WTC11 (cell line): ENCODE measurements at regions not wholly inside any gene's neighbourhood (a gene's known extent, or its start where the extent isn't known, plus 50 kb on each side); places are given as distances from the start of the nearest gene placed in this dataset.

Experiments
- ATAC-seq: fragments of 200-7000 bp; cut with Tn5 transposase; 2 replicates; pipeline ENCODE4 v1.10.0; 2021; ENCODE audit warnings: mild to moderate bottlenecking, moderate library complexity
- CTCF ChIA-PET: fragments of 300-600 bp; sonication (Branson Sonifier 250); formaldehyde crosslinking; loops from one replicate; lab custom pipeline; 2021; ENCODE audit warnings: antibody characterized with exemption; lab: Charles Lee
- POLR2A ChIA-PET: fragments of 350-600 bp; sonication (Branson Sonifier 250); formaldehyde crosslinking; loops from one replicate; lab custom pipeline; 2021; ENCODE audit warnings: antibody characterized with exemption; lab: Charles Lee
- DNase-seq: peaks from one replicate; pipeline ENCODE4 v3.0.0; 2021; ENCODE audit warnings: low spot score
- H3K27ac Mint-ChIP-seq: 2 replicates; pipeline ENCODE4 v1.8.0; 2021; ENCODE audit warnings: mixed read lengths
- H3K27me3 Mint-ChIP-seq: 2 replicates; pipeline ENCODE4 v1.8.0; 2021; ENCODE audit warnings: low read depth, mild to moderate bottlenecking, moderate library complexity, mixed read lengths
- H3K36me3 Mint-ChIP-seq: 2 replicates; pipeline ENCODE4 v1.8.0; 2021; ENCODE audit warnings: mixed read lengths
- H3K4me1 Mint-ChIP-seq: 2 replicates; pipeline ENCODE4 v1.8.0; 2022; ENCODE audit warnings: mixed read lengths
- H3K4me3 Mint-ChIP-seq: 2 replicates; pipeline ENCODE4 v1.8.0; 2021; ENCODE audit warnings: mild to moderate bottlenecking, moderate library complexity, mixed read lengths
- H3K9me3 Mint-ChIP-seq: 2 replicates; pipeline ENCODE4 v1.8.0; 2021; ENCODE audit warnings: mixed read lengths
- CDX4 ChIP-seq: fragments of 250-450 bp; sonication (Bioruptor Pico); IDR thresholded peaks from 2 replicates; pipeline ENCODE4 v1.9.0; 2021; ENCODE audit warnings: moderate library complexity, mild to moderate bottlenecking, inconsistent platforms, borderline replicate concordance
- FOXP4 ChIP-seq: sonication (generic); formaldehyde crosslinking; IDR thresholded peaks from 2 replicates; pipeline ENCODE4 v1.8.0; 2022; ENCODE audit warnings: mild to moderate bottlenecking, missing genetic modification reagents
- MXD4 ChIP-seq: fragments of 250-450 bp; sonication (Bioruptor Pico); IDR thresholded peaks from 2 replicates; pipeline ENCODE4 v1.8.0; 2021; ENCODE audit warnings: mild to moderate bottlenecking, moderate library complexity, borderline replicate concordance
- NR2C2 ChIP-seq: sonication (generic); formaldehyde crosslinking; IDR thresholded peaks from 2 replicates; pipeline ENCODE4 v1.8.0; 2022; ENCODE audit warnings: mild to moderate bottlenecking, missing genetic modification reagents
- SMAD3 ChIP-seq: sonication (generic); formaldehyde crosslinking; IDR thresholded peaks from 2 replicates; pipeline ENCODE4 v1.8.0; 2022; ENCODE audit warnings: missing genetic modification reagents, mild to moderate bottlenecking, borderline replicate concordance
- TEAD1 ChIP-seq: sonication (generic); formaldehyde crosslinking; IDR thresholded peaks from 2 replicates; pipeline ENCODE4 v1.8.0; 2022; ENCODE audit warnings: mild to moderate bottlenecking, missing genetic modification reagents
- USF1 ChIP-seq: sonication (generic); formaldehyde crosslinking; IDR thresholded peaks from 2 replicates; pipeline ENCODE4 v1.8.0; 2022; ENCODE audit warnings: mild to moderate bottlenecking, missing genetic modification reagents
- ZNF121 ChIP-seq: sonication (generic); formaldehyde crosslinking; IDR thresholded peaks from 2 replicates; pipeline ENCODE4 v1.8.0; 2023; ENCODE audit warnings: missing genetic modification reagents
- ZNF138 ChIP-seq: sonication (generic); formaldehyde crosslinking; conservative IDR thresholded peaks from 2 replicates; pipeline ENCODE4 v1.8.1; 2022; ENCODE audit warnings: mild to moderate bottlenecking, moderate library complexity, missing genetic modification reagents
- ZNF219 ChIP-seq: sonication (generic); formaldehyde crosslinking; IDR thresholded peaks from 2 replicates; pipeline ENCODE4 v1.8.0; 2023; ENCODE audit warnings: missing genetic modification reagents, mild to moderate bottlenecking, borderline replicate concordance
- ZNF317 ChIP-seq: sonication (generic); formaldehyde crosslinking; IDR thresholded peaks from 2 replicates; pipeline ENCODE4 v1.8.1; 2023; ENCODE audit warnings: low read depth, mild to moderate bottlenecking, moderate library complexity, missing genetic modification reagents, borderline replicate concordance
- ZNF671 ChIP-seq: fragments of 250-450 bp; sonication (Bioruptor Pico); IDR thresholded peaks from 2 replicates; pipeline ENCODE4 v1.8.0; 2021; ENCODE audit warnings: mild to moderate bottlenecking
- TF ChIP-seq, protein P1 (sequence below): fragments of 250-450 bp; sonication (Bioruptor Pico); conservative IDR thresholded peaks from 2 replicates; pipeline ENCODE4 v1.9.0; 2021; ENCODE audit warnings: mild to moderate bottlenecking
- TF ChIP-seq, protein P2 (sequence below): sonication (generic); formaldehyde crosslinking; IDR thresholded peaks from 2 replicates; pipeline ENCODE4 v1.8.0; 2022; ENCODE audit warnings: mild to moderate bottlenecking, missing genetic modification reagents
- TF ChIP-seq, protein P3 (sequence below): sonication (generic); formaldehyde crosslinking; IDR thresholded peaks from 2 replicates; pipeline ENCODE4 v1.8.1; 2022; ENCODE audit warnings: missing genetic modification reagents, borderline replicate concordance

DNA sequence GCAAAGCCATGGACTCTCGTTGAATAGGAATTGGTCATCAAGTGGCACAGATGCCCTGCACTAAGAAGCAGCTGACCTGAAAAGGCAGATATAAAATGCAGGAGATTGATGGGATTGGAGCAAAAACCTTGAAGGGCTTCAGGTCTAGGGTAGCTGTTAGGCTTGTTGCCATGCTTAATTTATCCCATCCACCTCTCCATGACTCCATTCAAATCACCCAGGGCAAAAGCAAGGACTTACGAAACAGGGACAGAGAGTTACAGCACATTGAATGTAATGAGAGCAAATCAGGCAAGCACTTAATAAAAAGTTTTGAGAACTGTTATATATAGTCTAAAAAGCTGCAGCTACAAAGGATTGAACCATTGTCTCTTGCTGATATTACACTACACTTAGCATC, 298.2 kb upstream of the ESRRG start:
- Mint-ChIP-seq H3K27ac (no peak overlapping the region), H3K4me1 (no peaks in the 10 kb centered on the region), H3K27me3 (no peaks in the 10 kb centered on the region; the same call in 1 of the 2 replicates), H3K4me3 (no peak overlapping the region)
- ATAC-seq = no peak
- CTCF ChIA-PET = no interaction called here
- TF ChIP-seq ZNF138 (CRISPR knock-in tag) (no peak), USF1 (CRISPR knock-in tag) (no peak), NR2C2 (CRISPR knock-in tag) (no peak), MXD4 (CRISPR knock-in tag) (no peak), SMAD3 (CRISPR knock-in tag) (no peak), ZNF219 (CRISPR knock-in tag) (no peak), ZNF317 (no peak)
- TF ChIP-seq, protein P1, sequence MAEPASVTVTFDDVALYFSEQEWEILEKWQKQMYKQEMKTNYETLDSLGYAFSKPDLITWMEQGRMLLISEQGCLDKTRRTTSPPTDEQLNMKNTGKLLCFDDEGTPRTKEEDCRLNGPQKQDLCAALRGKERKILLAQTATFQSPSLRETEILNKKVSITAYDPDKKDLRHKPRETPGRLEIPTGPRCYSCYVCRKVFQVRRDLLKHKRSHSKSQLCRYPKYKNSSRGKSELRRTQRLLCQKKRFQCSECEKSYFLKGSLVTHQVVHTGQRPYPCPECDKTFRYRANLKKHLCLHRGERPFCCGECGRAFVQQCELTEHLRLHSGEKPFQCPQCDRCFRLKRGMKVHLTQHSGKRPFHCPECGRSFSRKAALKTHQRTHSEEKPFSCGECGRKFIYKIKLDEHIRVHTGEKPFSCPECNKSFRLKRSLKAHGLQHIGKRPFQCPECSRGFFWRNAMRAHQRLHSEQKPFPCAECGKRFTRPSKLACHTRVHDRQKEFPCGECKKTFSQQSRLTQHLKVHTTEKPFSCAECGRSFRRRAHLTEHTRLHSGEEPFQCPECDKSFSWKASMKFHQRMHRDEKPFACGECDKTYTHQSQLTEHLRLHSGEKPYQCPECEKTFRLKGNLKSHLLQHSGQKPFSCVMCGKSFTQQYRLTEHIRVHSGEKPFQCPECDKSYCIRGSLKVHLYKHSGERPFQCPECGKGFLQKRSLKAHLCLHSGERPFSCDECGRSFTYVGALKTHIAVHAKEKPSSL (CRISPR knock-in tag) = no peak
- TF ChIP-seq, protein P2, sequence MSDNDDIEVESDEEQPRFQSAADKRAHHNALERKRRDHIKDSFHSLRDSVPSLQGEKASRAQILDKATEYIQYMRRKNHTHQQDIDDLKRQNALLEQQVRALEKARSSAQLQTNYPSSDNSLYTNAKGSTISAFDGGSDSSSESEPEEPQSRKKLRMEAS (CRISPR knock-in tag) = no peak
- TF ChIP-seq, protein P3, sequence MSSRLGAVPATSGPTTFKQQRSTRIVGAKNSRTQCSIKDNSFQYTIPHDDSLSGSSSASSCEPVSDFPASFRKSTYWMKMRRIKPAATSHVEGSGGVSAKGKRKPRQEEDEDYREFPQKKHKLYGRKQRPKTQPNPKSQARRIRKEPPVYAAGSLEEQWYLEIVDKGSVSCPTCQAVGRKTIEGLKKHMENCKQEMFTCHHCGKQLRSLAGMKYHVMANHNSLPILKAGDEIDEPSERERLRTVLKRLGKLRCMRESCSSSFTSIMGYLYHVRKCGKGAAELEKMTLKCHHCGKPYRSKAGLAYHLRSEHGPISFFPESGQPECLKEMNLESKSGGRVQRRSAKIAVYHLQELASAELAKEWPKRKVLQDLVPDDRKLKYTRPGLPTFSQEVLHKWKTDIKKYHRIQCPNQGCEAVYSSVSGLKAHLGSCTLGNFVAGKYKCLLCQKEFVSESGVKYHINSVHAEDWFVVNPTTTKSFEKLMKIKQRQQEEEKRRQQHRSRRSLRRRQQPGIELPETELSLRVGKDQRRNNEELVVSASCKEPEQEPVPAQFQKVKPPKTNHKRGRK = no peak
- TF ChIP-seq, all 79 proteins: peak for 0
- POLR2A ChIA-PET = no interaction called here
- Mint-ChIP-seq H3K36me3 (no peaks in the 10 kb centered on the region), H3K9me3 (no peaks in the 10 kb centered on the region)
- DNase-seq = no peak

GRCh38 chr1:217019475-217019874, 296.2 kb upstream of the ESRRG start:
- CTCF ChIA-PET = no interaction called here
- DNase-seq (no peak), ATAC-seq (no peak)
- Mint-ChIP-seq H3K27me3 (no peaks in the 10 kb centered on the region; the same call in 1 of the 2 replicates), H3K9me3 (no peaks in the 10 kb centered on the region), H3K36me3 (no peaks in the 10 kb centered on the region), H3K4me1 (no peaks in the 10 kb centered on the region), H3K27ac (no peak overlapping the region), H3K4me3 (no peak overlapping the region)
- TF ChIP-seq ZNF671 (CRISPR knock-in tag) = no peak
- no peak for TF ChIP-seq TEAD1
- POLR2A ChIA-PET = no interaction called here

GRCh38 chr1:217018648-217019047, 295.4 kb upstream of the ESRRG start:
- H3K4me1 Mint-ChIP-seq = no peaks in the 10 kb centered on the region
- no peaks in the 10 kb centered on the region for H3K27me3 Mint-ChIP-seq
- POLR2A ChIA-PET = no interaction called here
- H3K9me3 Mint-ChIP-seq = no peaks in the 10 kb centered on the region
- no peak for DNase-seq
- H3K4me3 Mint-ChIP-seq = no peak overlapping the region
- no peaks in the 10 kb centered on the region for H3K36me3 Mint-ChIP-seq
- ATAC-seq = no peak
- CTCF ChIA-PET = no interaction called here
- no peak for TF ChIP-seq CDX4 (CRISPR knock-in tag)
- TF ChIP-seq FOXP4 (CRISPR knock-in tag) = no peak
- TF ChIP-seq ZNF121 (CRISPR knock-in tag) = no peak
- no peak overlapping the region for H3K27ac Mint-ChIP-seq
